HG03469 (cell line): ENCODE measurements at regions not wholly inside any gene's neighbourhood (a gene's known extent, or its start where the extent isn't known, plus 50 kb on each side); places are given as distances from the start of the nearest gene placed in this dataset.

Experiments used
- ATAC-seq: cut with Tn5 transposase; IDR thresholded peaks from one replicate; pipeline ENCODE4 v1.9.1; 2021; ENCODE audit warnings: mild to moderate bottlenecking, moderate library complexity, moderate number of reproducible peaks; ENCODE audit not compliant: unreplicated experiment

DNA sequence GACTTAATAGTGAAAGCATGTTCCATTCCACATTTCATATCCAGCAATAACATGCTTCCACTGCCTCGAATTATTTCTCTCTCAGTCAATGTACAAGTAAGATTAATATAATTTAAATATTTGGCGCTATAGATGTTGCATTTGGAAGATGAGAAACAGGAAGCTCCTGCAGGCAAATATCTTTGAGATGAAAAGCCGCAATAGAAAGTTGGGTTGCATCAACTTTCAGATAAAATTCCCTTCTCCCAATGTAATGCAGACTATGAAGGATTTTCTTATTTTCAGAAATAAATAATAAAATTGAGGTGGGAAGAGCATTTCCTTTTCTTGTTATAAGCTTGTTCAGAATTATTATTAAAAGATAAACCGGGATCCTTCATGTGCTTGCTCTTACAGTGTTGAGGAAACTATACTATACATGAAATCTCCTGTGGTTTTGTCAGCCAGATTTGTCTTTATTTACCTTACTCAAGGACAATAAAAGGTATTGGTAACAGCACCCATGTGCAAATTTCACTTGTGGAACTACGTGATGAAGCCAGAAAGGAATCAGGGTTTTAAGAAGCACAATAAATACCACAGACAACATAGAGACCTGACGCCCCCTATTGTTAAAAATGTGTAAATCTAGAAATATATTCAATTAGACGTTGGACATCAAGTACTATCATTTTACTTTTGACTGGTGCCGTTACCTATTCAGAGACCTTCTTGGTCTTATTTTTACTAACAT lies 307.0 kb downstream of the ARPP21 start:
- ATAC-seq, result no peak

DNA sequence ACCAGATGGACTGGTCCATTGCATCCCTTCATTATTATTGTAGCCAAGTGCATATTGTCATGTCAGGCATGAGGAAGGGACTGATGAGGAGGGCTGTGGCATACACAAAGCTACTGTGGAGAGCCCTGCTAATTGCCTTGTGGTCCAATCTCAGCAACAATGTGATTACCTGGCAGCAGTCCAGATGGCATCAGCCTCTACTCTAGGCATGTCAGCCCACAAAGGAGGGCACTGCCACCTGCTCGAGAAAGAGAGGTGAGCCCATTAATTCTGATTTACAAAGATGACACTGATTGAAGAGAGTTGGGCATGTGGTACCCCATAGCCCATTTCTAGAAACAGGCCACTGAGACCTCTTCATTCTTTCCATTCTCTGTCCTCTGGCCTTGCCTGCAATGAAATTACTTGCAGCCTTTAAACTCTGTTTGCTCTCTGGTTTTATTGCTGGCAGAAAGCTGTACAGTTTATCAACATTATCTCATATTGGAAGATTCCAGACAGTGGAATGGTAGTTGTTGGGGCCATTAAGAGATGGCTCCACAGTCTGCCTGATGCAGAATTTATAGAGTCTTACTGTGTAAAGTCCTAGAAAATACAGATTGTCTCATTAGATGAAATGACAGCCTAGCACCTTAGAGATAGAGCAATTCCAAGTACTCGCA lies 307.7 kb downstream of the ARPP21 start:
- ATAC-seq, result no peak

DNA sequence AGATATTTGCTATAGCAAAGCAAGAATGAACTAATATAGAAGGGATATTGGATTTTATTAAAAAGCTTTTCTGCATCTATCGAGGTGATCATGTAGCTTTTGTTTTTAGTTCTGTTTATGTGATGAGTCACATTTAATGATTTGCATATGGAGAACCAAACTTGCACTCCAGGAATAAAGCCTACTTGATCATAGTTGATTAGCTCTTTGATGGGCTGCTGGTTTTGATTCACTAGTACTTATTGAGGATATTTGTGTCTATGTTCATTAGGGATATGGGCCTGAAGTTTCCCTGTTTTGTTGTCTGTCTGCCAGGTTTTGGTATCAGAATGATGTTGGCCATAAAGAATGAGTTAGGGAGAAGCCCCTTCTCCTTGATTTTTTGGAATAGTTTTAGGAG lies 310.7 kb downstream of the ARPP21 start:
- ATAC-seq, result no peak

DNA sequence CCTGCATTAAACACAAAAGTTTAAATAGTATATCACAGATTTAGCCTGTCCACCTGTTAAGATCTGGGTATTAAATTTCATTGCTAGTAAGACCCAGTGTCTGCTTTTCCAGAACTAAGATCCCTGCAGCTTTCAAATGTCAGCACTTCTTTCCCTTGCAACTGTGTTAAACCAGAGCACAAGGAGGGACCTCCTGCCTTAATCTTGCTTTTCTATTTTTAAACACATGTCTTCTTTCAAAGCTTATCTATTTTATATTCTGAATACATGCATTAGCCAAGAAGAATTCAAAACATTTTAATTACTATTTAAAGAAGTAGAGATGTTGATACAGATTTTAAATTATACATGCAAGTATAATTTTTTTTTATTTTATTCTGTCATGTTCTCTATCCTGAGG lies 315.1 kb downstream of the ARPP21 start:
- no peak for ATAC-seq

DNA sequence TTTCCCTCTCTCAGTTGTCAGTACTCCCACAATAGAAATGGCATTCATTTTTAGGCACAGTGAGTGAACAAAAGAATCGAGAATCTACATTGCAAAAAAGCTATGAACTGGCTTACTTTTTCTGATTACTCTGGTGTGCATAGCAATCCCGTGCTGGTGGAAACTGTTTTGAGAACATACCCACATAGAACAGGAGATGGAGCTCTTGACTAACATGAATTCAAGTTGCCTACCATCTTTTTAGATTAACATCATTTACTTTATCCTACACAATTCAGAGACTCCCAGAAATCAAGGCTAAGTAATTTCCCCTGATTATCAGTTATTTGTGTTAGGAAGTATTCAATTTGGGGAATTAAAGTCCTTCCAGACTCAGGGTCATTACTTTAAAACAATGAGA lies 326.6 kb downstream of the ARPP21 start:
- no peak for ATAC-seq

DNA sequence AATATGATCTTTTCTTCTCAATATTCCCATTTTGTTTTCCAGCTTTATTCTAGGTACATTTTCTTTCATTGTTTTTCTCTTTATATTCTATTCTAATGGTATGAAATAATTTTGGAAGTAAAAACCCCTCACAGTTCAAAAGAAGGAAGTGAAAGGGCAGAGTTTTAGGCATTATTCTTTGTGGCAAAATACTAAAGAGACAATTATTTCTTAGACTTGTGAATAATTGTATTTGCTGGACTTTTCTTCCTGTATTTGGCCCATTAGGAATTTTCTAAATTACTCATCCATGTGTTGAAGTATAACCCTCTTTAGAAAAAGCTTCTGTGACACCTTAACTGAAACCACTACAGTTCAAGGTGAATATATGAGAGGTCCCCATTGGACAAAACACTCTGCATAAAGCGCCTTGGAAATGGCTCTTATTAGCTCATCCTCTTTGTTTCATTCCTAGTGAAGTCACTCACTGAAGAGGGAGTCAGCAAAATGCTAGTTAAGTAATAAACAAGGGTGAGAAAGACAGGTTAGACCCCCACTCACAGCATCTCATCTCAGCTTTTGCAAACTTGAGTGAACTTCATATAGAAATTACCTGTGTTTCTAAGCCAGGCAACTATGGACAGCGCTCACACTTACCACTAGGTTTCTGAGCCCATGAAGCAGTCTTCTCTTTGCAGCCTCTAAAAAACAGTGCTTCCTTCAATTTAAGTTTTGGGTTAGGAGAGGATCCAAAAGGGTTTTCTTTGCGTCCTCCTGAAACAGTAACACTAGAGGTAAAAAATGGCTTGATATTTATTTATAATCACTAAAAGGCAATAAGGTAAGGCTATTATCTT lies 327.5 kb downstream of the ARPP21 start:
- ATAC-seq, result no peak

DNA sequence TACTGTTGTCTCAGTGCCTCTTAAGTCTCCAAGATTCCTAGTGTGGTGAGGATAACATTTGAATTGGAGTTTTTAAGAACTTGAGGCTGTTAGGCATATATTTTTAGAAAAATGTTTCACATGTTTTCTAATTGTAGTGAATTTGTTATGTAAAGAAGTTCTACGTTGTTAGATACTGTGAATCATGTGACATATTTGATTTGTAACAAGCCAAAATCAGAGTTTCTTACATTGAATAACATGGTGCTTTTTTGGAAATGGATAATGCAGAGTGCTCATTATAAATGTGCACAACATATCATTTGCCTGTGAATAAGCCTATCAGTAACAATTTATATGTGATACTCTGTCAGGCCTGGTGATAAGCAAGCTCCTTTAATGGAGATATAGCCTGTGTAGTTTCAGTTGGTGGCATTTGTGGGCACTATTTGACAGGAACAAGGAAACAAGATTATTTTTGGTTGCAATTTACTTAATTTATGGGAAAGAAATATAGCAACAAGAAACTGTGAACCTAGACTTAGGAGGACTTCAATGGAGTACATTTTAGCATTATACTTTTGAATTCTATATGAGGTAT lies 328.8 kb downstream of the ARPP21 start:
- no peak for ATAC-seq

DNA sequence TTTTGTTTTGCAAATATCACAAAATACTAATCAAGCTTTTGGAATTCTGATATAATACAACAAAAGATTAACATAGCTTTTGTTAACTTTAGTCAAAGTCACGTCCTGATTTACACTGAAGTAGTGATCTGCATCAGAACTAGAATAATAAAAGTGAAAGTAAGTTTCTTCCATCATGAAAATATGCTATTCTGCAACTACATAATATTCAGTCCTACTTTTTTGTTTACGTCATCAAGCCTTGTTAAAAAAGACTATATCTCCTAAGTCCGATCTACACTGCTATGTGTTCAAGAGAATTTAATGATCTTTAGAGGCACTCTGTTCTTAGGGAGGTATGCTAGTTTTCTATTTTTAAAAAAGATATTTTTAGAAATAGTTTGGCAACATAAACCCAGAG lies 330.1 kb downstream of the ARPP21 start:
- ATAC-seq, result no peak

DNA sequence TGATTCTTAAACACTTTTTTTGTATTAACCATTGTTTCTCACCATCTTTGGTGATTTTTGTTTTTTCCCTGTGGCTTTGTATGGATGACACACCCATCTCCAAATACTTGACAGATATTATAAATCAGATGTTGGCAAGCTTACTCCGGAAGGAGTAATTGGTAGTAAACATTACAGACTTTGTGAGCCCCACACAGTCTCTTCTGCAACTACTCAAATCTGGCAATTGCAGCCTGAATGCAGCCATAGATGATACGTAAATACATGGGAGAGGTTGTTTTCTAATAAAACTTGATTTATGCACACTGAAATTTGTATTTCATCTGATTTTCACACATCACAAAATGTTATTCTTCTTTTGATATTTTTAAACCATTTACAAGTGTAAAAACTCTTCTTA lies 331.5 kb downstream of the ARPP21 start:
- ATAC-seq, result no peak

DNA sequence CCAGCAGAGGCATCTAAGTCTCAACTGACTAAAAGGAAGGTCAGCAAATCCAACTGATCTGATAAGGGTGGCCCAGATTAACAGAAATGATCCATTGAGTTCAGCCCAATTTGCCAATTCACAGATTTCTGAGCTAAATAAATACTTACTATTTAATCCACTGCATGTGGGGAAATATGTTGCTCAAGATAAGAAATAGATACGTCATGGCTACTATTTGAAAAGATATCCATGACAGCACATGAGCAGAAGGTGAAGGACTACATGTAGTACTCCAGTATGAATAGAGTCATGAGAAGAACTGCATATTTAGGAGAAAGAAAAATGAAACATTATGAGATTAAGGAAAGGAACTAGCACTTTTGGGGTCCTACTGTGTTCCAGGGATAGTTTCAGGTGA lies 332.4 kb downstream of the ARPP21 start:
- no peak for ATAC-seq

DNA sequence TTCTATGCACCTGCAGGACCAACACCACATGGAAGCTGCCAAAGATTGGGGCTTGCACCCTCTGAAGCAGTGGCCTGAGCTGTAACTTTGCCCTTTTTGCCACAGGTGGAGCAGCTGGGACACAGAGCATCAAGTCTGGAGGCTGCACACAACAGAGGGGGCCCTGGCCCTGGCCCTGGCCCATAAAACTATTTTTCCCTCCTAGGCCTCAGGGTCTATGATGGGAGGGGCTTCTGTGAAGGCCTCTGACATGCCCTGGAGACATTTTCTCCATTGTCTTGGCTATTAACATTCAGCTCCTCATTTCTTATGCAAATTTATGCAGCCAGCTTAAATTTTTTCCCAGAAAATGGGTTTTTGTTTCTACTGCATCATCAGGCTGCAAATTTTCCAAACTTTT lies 335.5 kb downstream of the ARPP21 start:
- no peak for ATAC-seq

DNA sequence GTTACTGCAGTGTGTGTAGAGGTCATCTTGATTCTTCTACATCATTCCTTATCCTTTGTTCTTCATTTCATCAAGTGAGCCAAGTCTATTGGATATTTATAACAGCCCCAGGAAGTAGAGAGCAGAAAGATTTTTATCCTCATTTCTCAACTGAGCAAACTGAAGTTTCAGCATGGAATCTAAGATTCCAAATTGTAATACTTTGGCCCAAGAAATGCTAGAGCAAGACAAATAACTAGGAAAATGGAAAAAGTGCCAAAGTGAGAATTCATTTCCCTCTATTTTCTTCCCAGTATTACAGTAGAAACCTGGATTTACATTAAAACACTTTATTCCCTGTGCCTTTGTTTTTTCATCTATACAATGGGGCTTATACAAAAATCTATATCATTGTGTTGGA lies 346.8 kb downstream of the ARPP21 start:
- ATAC-seq, result no peak

DNA sequence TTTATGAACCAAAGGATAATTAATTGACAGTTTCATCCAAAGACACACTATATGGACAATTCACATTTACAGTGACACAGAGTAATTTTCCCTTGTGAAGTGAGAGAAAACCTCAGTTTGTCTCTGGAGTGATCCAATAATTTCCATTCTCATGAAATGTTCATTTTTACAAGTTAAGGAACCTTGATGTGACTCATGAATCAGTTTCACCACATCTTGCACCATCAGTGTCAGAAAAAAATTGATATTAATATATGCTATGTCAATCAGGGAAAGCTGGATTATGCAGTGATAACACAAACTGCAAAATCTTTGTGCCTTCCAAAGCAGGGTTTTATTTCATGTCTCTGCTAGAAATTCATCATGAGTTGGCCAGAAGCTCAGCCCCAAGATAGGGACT lies 348.1 kb downstream of the ARPP21 start:
- ATAC-seq, result no peak

DNA sequence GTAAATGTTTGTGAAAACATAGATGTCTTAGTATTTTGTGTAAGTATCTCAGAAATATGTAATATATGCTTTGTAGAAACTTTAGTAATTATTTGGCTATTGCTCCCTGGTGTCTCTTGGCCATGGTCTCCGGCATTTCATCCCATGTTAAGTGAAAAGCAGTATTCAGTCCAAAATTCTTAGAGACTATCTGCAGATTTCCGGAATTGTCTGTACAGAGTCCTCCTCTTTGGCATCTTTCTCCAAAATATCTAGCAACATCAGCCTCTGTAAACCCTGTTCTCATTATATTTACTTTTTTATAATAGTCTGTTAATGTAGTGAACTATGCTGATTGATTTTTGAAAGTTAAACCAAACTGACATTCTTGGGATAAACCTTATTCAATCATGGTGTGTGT lies 352.7 kb downstream of the ARPP21 start:
- no peak for ATAC-seq

DNA sequence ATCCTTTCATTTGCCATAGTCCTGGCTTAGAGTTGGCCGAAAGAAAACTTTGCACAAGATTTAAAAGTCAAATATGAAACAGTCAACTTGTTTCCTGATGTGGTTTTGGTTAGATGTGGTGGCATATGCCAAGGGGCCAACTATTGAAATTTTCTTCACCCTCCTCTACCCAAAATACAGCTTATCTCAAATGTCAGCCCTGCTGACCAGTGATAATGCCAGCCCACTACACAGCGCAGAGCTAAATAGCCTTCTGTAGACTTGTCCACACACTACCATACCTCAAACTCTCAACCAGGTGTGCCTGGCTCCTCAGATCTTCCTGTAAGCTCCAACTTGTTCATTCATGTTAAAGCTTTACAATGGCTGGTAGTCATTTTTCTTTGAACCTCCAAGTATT lies 368.5 kb upstream of the STAC start:
- no peak for ATAC-seq

DNA sequence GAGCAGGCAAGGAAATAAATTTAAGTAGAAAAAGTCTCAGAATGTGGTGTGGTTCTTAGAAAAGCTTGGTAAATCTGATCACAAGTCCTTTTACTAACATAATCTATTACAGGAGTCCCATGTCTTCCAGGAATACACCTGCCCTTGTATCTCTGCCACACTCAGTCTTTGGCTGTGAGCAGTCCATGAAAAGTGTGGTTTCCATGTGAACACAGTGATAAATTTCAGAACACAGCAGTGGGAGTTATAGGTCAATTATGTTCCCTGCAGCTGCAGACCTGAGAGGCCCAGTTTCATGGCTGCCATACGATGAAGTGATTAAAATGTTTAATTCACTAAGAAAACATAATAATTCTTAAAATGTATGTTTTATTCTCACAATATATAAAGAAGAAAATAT lies 366.9 kb upstream of the STAC start:
- ATAC-seq, result no peak

DNA sequence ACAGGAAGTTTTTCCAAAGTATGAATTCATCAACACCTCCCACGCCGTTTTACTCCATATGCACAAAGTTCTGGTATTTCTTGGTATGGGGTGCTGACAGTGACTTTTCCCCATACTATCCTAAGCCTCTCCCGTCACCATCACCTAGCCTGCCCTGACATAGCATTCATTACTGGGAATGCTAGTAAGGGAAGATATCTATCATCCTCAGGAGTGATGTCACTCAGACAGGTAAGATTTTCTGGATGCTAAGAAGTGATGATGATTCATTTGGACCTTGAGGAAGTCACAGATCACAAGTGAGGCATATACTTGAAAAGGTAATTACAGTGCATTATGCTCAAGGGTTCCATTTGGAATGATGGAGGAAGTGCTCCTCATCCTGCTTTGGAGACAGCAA lies 355.1 kb upstream of the STAC start:
- ATAC-seq, result no peak

DNA sequence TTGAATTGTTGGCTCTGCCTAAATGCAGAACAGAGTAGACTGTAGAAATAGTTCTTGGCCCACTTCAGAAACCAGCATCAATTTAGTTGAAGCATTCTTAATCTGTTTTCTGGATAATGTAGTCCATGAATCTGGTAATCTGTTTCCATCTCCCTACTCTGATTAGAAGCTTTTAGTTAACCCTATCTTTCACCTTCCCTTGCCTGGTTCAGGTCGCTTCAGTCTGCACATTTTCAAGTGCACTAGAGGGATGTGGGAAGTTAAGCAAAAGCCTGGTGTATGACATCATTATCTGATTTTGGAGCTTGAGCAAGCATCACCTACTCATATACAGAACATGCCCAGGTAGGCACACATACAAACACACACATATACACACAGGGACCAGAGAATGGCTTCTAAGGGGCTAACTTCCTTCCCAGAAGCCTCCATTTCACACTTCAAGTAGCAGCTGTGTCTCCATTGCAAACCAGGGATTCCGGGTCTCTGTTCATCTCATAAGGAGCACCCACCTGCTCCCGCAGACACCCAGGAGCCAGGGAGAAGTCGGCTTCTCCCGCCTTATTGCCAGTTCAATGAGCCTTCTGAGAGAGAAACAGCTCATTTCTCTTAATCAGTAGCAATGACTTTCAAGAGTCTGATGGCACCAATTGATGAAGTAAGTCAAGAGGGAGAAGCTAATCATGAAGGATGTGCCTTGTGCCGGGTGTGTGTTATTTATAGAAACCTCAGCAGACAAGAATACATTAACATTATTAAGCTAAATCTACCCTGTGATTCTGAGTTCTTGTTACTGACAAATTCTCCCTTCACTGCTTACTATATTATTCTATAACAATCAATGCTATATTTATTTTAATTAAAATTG lies 347.9 kb upstream of the STAC start:
- no peak for ATAC-seq

DNA sequence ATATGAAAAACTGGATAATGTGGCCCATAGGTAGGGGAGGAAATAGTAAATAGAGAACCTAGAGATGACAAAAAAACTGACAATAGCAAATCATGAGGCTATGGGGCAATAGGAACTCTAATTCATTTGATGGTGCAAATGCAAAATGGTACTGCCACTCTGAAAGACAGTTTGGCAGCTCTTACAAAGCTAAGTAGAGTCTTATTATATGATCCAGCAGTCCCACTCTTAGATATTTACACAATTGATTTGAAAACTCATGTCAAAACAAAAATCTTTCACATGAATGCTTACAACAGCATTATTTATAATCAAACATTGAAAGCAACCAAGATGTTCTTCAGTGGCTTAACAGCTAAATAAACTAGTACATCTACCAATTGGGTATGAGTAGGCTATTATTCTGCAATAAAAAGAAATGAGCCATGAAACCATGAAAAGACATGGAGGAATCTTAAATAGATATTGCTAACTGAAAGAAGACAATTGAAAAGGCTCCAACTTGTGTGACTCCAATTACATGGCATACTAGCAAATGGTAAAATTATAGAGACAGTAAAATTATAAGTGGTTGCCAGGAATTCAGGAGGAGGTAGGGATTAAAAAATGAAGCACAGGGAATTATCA lies 321.8 kb upstream of the STAC start:
- no peak for ATAC-seq

DNA sequence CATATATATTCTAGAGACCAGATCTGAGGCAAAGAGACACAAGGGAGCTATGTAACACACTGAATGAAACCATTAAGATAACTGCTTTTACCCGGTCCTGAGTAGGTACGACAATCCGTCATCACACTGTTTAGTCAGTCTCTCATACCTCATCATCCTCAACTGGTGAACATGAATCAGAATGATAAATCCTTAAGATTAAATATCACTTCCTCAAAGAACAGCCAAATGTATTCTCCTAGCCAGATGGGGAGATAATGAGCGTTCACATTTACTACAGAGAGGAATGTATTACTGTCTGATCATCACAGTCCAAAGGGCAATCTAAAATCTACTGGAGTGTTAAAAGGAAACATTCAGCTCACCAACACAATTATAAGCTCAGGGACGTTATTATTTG lies 319.4 kb upstream of the STAC start:
- ATAC-seq, result no peak
